C4-2B (cell line): ENCODE measurements at regions not wholly inside any gene's neighbourhood (a gene's known extent, or its start where the extent isn't known, plus 50 kb on each side); places are given as distances from the start of the nearest gene placed in this dataset.

Experiments
- ZFX ChIP-seq: fragments of 450-650 bp; IDR thresholded peaks from 2 replicates; pipeline ENCODE4 v1.6.1; 2017
- TF ChIP-seq, protein P1 (sequence below): fragments of 450-650 bp; conservative IDR thresholded peaks from 2 replicates; pipeline ENCODE4 v1.5.1; 2017; ENCODE audit warnings: mild to moderate bottlenecking

GRCh38 chr14:50012644-50013043 is 103.7 kb downstream of the VCPKMT start:
- TF ChIP-seq, protein P1, sequence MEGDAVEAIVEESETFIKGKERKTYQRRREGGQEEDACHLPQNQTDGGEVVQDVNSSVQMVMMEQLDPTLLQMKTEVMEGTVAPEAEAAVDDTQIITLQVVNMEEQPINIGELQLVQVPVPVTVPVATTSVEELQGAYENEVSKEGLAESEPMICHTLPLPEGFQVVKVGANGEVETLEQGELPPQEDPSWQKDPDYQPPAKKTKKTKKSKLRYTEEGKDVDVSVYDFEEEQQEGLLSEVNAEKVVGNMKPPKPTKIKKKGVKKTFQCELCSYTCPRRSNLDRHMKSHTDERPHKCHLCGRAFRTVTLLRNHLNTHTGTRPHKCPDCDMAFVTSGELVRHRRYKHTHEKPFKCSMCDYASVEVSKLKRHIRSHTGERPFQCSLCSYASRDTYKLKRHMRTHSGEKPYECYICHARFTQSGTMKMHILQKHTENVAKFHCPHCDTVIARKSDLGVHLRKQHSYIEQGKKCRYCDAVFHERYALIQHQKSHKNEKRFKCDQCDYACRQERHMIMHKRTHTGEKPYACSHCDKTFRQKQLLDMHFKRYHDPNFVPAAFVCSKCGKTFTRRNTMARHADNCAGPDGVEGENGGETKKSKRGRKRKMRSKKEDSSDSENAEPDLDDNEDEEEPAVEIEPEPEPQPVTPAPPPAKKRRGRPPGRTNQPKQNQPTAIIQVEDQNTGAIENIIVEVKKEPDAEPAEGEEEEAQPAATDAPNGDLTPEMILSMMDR: no peak
- TF ChIP-seq ZFX: no peak
